PC-3 (cell line): ENCODE measurements at regions not wholly inside any gene's neighbourhood (a gene's known extent, or its start where the extent isn't known, plus 50 kb on each side); places are given as distances from the start of the nearest gene placed in this dataset.

Experiments used
- CTCF ChIP-seq: fragments of 300-600 bp; sonication (generic); conservative IDR thresholded peaks from 2 replicates; pipeline ENCODE4 v1.5.1; 2017; ENCODE audit warnings: antibody characterized with exemption, low read depth, mild to moderate bottlenecking, low read length
- EZH2 ChIP-seq: fragments of 300-600 bp; sonication (generic); IDR thresholded peaks from one replicate; pipeline ENCODE4 v1.6.1; 2017; ENCODE audit warnings: antibody characterized with exemption, mild to moderate bottlenecking, low read length; ENCODE audit not compliant: unreplicated experiment

GRCh38 chr7:51577390-51577789 lies 260.8 kb upstream of the COBL start:
- TF ChIP-seq CTCF (no peak), EZH2 (no peak)
